ENCODE measurements at regions not wholly inside any gene's neighbourhood (a gene's known extent, or its start where the extent isn't known, plus 50 kb on each side); places are given as distances from the start of the nearest gene placed in this dataset.

DNA sequence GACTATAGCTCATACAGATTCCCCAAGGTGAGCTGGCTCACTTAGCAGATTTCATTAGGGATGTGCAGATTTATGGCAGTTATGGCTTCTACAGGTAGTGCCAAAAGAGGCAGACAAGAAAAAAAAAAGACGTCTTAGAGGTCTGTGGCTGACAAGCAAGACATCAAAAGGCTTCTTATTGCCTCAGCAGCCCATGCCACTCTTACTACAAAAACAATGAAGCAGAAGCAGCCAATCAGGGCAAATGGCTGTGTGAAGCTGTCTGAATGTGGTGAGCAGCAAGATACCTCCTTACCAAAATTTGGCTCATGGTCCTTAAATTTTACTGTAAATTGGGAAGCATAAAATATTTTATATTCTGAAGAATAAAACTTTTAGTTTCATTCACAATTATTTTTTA lies 557.5 kb upstream of the GOLIM4 start:
- DNase-seq (ENCODE audit: low spot score): no peak

DNA sequence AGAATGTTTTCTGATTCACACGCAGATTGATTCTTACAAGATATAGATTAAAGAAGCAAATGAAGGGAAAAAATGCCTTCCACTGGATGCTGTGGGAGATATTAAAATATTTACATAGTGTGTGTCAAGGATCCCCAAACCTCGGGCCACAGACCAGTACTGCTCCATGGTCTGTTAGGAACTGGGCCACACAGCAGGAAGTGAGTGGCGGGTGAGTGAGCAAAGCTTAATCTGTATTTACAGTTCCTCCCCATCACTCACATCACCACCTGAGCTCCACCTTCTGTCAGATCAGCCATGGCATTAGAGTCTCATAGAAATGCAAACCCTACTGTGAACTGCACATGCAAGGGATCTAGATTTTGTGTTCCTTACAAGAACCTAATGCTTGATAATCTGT lies 552.6 kb upstream of the GOLIM4 start:
- no peak for DNase-seq (ENCODE audit: low spot score)

DNA sequence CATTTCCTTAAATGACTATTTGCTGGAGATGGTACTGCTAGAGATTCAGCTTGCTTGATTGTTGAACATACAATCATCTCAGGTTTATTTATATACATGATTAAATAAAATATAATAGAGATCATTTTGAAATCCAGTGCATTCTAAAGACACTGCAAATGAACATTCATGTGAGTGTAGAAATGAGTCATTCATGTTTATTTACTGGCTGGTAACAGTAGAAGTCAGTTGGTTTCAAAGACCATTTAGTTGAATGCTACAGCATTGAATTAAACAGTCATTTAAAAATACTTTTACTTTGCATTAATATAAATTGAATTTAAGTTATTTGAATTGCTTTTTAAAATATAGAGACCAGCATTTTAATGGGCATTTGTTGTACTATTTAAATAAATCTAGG lies 551.9 kb upstream of the GOLIM4 start:
- DNase-seq (ENCODE audit: low spot score): no peak

DNA sequence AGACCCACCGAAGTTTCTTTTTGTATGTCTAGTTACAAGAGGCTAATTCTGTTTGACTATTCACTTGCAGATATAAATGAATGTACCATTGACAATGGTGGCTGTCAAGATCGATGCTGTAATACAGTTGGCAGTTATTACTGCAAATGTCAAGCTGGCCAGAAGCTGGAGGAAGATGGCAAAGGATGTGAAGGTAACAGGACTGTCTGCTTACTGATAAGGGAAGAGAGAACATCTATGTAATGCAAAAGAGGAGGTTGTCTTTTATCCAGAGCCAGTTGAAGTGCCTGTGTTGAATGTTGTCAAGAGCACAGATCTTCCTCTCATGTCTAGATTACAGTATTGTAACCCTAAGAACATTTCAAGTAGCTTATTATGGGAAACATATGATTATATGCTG lies 549.5 kb upstream of the GOLIM4 start:
- no peak for DNase-seq (ENCODE audit: low spot score)

GRCh38 chr3:168628549-168628948 lies 532.8 kb upstream of the GOLIM4 start:
- no peak for DNase-seq (ENCODE audit: low spot score)

- DNase-seq (ENCODE audit: low spot score): no peak
Observed at GRCh38 chr3:168625477-168625876, 529.8 kb upstream of the GOLIM4 start.

DNA sequence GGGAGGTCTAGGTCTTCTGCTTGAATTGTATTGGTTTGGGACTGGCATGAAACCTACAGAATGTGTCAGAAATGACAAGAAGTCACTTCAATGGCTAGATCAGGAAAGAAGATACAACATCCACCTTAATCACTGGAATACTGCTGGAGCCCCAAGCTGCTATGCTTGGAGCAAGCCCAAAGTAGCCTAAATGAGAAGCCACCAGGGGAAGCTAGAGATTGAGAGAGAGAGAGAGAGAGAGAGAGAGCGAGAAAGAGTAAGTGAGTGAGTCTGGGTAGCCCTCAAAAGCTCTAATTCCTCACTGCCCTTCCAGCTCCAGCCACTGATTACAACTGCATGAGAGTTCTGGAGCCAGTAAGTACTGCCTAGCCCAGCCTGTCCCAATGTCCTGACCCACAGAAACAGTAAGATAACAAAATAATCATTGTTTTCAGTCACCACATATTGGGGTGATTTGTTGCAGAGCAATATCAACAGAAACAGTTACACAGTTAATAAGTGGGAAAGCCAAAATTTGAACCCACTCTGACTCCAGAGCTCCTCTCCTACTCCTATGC lies 529.2 kb upstream of the GOLIM4 start:
- DNase-seq (ENCODE audit: low spot score): no peak

GRCh38 chr3:168624195-168624594 lies 528.5 kb upstream of the GOLIM4 start:
- DNase-seq (ENCODE audit: low spot score): no peak

GRCh38 chr3:168622795-168623194 lies 527.1 kb upstream of the GOLIM4 start:
- DNase-seq (ENCODE audit: low spot score): no peak

GRCh38 chr3:168620854-168621253 lies 525.1 kb upstream of the GOLIM4 start:
- DNase-seq (ENCODE audit: low spot score): peak; percentile 74

DNA sequence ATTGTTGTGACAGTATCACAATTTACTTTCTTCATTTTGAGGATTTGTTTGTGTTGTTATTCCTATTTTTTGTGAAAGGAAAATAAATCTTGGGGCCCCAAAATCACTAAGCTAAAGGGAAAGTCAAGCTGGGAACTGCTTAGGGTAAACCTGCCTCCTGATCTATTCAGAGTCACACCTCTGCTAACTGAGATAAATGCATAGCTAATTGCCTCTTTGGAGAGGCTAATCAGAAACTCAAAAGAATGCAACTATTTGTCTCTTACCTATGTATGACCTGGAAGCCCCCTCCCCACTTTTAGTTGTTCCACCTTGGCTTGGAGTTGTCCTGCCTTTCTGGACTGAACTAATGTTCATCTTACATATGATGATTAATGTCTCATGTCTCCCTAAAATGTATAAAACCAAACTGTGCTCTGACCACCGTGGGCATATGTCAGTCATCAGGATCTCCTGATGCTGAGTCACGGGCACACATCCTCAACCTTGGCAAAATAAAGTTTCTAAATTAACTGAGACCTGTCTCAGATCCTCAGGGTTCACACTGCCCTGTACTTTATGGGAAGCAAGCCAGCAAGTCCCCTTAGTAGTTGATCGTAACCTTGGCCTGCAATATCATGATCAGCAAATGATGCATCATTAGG lies 523.2 kb upstream of the GOLIM4 start:
- DNase-seq (ENCODE audit: low spot score): no peak

GRCh38 chr3:168617658-168618057 lies 521.9 kb upstream of the GOLIM4 start:
- DNase-seq (ENCODE audit: low spot score): no peak

DNA sequence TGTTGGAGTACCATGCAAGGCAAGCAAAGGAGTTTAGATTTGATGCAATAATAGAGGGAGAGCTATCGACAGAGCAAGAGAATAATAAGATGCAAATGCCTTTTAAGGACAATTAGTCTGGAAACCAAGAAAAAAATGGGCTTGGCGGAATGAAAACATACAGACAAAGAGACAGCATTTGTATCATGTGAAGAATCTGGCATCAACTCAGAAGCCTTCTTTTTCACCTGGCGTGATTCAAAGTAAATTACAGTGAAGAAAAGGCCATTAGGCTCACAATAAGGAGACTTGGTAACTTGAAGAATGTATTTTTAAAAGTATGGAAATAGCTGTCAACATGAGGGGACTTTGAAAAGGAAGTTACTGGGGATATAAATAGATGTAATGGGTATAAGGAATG lies 521.2 kb upstream of the GOLIM4 start:
- no peak for DNase-seq (ENCODE audit: low spot score)

GRCh38 chr3:168615493-168616020 lies 519.8 kb upstream of the GOLIM4 start:
- DNase-seq (ENCODE audit: low spot score): no peak

GRCh38 chr3:168613151-168613550 lies 517.4 kb upstream of the GOLIM4 start:
- no peak for DNase-seq (ENCODE audit: low spot score)

- no peak for DNase-seq (ENCODE audit: low spot score)
Observed at GRCh38 chr3:168612671-168613070, 516.9 kb upstream of the GOLIM4 start.

GRCh38 chr3:168611826-168612225 lies 516.1 kb upstream of the GOLIM4 start:
- no peak for DNase-seq (ENCODE audit: low spot score)

GRCh38 chr3:168608926-168609325 lies 513.2 kb upstream of the GOLIM4 start:
- peak; percentile 40 for DNase-seq (ENCODE audit: low spot score)

GRCh38 chr3:168604767-168605166 lies 509.0 kb upstream of the GOLIM4 start:
- DNase-seq (ENCODE audit: low spot score): no peak

DNA sequence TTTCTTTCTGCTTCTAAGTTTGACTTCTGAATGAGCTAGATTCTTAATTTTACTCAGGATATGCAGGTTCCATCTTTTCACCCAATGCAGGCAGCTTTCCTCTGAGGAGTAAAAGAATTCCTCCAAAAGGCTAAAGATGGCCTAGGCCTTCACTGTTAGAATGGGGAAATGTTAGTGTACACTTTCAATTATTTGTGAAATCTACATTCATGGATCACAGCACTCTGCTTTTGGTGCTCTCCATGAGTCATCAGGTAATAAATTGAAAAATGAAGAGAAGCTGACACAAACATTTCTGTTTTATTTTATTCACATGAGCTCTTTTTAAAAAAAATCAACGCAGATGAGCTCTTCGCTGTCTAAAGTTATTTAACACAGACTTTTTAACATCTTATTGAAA lies 502.5 kb upstream of the GOLIM4 start:
- DNase-seq (ENCODE audit: low spot score): no peak

DNA sequence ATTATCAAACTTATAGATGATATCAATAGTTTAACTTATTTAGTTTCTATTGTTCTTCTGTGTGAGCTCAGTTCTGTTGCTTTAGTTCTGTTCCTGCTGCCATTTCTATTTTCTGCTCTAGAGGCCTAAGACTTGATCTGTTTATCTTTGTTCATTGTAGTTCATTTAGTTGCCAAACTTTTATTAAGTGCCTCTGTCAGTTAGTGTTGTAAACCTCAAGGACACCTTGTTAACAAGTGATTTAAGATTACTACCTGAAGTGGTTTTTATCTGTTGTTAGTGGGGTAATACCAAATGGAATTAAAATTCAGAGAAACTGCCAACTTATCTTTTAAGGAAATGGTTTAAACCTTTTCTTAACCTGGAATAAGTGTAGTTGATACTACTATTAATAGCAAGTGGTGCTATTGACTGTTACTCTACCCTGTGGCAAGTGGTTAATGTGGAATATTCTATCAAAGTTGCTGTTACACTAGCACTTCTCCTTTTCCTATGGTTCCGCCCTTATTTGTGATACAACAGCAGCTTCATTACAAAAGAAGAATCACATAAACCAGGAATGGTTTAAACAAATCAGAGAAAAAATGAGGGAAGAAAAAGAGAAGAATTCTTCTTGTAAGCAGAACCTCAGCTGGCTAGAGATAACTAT lies 500.6 kb upstream of the GOLIM4 start:
- DNase-seq (ENCODE audit: low spot score): no peak

GRCh38 chr3:168591587-168591986 lies 495.9 kb upstream of the GOLIM4 start:
- DNase-seq (ENCODE audit: low spot score): no peak

GRCh38 chr3:168589376-168589775 lies 493.7 kb upstream of the GOLIM4 start:
- DNase-seq (ENCODE audit: low spot score): no peak

- DNase-seq (ENCODE audit: low spot score): no peak
Observed at GRCh38 chr3:168585544-168585943, 489.8 kb upstream of the GOLIM4 start.

All from COLO829 (cell line).